Choroid plexus epithelial cell (primary cell): ENCODE measurements at regions not wholly inside any gene's neighbourhood (a gene's known extent, or its start where the extent isn't known, plus 50 kb on each side); places are given as distances from the start of the nearest gene placed in this dataset.

ENCODE experiments used
- DNase-seq: peaks from one replicate; pipeline ENCODE4 v3.0.0-alpha.2; 2010; ENCODE audit warnings: low read depth
- H3K4me3 ChIP-seq: 2 replicates; pipeline ENCODE4 v1.5.1; 2011; ENCODE audit warnings: low read depth, mild to moderate bottlenecking, control low read depth, low read length, moderate library complexity
- TF ChIP-seq, protein P1 (sequence below): conservative IDR thresholded peaks from 2 replicates; pipeline ENCODE4 v1.5.1; 2011; ENCODE audit warnings: low read depth, mild to moderate bottlenecking, control low read depth, inconsistent platforms, low read length, moderate library complexity

DNA sequence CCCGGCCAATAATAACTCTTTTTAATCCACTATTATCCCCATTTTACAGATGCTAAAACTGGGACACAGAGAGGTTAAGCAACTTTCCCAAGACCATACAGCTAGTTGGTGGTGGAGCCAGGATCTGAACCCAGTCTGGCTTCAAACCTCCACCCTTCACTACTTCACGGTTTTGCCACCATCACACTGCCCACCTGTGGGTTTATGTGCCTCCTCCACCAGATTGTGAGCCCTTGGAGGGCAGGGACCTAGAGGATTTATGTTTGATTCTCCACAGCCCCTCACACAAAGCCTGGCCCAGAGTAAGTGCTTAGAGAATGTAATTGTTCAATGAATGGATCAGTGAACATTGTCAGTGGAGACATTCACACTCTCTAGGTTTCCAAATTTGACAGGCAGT, 153.4 kb upstream of the MYCN start:
- DNase-seq, result no peak
- no peak overlapping the region for H3K4me3 ChIP-seq
- TF ChIP-seq, protein P1, sequence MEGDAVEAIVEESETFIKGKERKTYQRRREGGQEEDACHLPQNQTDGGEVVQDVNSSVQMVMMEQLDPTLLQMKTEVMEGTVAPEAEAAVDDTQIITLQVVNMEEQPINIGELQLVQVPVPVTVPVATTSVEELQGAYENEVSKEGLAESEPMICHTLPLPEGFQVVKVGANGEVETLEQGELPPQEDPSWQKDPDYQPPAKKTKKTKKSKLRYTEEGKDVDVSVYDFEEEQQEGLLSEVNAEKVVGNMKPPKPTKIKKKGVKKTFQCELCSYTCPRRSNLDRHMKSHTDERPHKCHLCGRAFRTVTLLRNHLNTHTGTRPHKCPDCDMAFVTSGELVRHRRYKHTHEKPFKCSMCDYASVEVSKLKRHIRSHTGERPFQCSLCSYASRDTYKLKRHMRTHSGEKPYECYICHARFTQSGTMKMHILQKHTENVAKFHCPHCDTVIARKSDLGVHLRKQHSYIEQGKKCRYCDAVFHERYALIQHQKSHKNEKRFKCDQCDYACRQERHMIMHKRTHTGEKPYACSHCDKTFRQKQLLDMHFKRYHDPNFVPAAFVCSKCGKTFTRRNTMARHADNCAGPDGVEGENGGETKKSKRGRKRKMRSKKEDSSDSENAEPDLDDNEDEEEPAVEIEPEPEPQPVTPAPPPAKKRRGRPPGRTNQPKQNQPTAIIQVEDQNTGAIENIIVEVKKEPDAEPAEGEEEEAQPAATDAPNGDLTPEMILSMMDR, result no peak

GRCh38 chr2:15787535-15788454, 152.6 kb upstream of the MYCN start:
- TF ChIP-seq, protein P1, result no peak
- DNase-seq, result no peak
- no peak overlapping the region for H3K4me3 ChIP-seq

DNA sequence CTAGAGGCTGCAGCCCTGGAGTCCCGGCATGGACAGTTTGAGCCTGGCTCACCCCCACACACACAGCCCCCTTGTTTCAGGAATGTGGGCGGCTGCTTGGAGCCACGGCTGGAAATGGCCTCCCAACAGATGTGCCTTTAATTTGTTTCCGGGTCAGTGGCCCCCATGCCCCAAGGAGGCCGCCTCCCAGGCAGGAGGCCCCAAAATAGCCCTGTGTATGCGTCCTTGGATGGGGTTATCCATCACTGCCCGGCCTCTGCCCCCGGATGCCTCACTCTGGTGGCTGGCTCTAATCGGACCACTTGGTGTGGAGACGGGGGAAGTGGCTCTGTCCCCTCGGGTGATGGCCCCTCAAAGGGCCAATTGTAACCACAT, 151.9 kb upstream of the MYCN start:
- DNase-seq, result no peak
- no peak overlapping the region for H3K4me3 ChIP-seq
- TF ChIP-seq, protein P1, result no peak

DNA sequence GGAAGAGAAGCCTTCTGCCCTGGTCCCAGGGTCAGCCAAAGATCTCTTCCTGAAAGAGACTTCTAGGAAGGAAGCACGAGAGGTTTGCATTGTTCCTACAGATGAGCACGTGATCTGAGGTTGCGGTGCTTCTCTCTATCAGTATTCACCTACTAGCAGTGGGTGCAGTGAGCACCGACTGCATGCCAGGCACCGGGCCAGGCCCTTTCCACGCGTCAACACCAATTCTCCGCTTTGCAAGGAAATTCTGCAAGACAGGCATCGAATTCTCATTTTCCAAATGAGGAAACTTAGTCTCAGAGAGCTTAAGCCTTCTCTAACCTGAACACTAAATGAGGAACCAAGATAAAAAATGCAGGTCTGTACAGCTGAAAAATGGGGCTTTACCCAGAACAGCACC, 151.5 kb upstream of the MYCN start:
- TF ChIP-seq, protein P1, result no peak
- no peak for DNase-seq
- no peak overlapping the region for H3K4me3 ChIP-seq

DNA sequence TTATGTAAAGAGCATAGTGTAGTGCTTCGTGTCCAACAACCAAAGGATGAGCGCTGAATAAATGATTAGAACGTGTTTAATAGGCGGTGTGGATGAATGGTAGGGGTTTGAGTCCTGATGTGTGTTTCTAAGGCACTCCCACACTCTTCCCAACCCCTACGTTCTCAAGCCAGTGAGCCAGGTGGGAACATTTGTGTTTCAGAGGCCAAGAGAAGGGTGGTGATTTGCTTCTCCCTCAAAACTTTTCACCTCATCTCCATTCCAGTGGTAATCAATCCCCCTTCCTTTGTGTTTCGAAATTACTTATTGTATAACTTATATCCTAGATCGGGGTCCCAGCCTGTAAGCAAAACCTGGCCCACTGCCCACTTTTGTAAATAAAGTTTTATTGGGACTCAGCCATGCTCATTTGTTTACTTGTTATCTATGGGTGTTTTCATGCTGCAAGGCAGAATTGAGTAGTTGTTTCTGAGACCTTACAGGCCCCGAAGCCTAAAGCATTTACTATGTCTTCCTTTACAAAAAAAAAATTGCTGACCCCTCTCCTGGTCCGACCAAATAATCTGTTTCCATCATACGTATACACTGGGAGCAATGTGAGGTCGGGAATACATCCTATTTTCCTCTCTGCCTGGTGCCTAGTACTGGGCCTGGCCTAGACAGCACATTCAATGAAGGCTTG, 150.8 kb upstream of the MYCN start:
- TF ChIP-seq, protein P1, result no peak
- no peak overlapping the region for H3K4me3 ChIP-seq
- DNase-seq, result no peak

DNA sequence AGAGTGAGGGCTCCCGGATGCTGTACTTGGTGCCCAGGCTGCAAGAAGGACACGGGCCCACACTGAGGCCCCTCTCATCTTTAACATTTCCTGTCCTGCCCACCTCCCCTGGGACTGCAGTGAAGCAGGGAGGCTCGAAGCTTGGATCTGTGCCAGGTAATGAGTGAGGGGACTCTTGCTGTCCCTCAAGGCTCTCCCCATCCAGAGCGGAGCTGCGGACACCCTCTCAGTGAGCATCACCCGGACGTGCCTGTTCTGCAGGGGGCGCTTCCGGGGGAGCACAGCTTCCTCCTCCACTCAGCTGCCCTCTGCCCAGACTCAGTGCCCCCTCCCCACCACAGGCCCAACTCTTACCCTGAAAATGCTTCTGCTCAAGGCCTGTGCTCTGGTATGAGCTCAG, 150.0 kb upstream of the MYCN start:
- DNase-seq, result no peak
- H3K4me3 ChIP-seq, result no peak overlapping the region
- TF ChIP-seq, protein P1, result no peak

GRCh38 chr2:15790838-15791237, 149.5 kb upstream of the MYCN start:
- TF ChIP-seq, protein P1, result no peak
- no peak overlapping the region for H3K4me3 ChIP-seq
- DNase-seq, result no peak
